GM12873 (cell line): ENCODE measurements at regions not wholly inside any gene's neighbourhood (a gene's known extent, or its start where the extent isn't known, plus 50 kb on each side); places are given as distances from the start of the nearest gene placed in this dataset.

Source experiments
- TF ChIP-seq, protein P1 (sequence below): IDR thresholded peaks from 2 replicates; pipeline ENCODE4 v1.5.1; 2012; ENCODE audit warnings: low read depth, mild to moderate bottlenecking, moderate library complexity, low read length, control low read depth; ENCODE audit not compliant: insufficient read depth; ENCODE audit errors: missing control alignments

DNA sequence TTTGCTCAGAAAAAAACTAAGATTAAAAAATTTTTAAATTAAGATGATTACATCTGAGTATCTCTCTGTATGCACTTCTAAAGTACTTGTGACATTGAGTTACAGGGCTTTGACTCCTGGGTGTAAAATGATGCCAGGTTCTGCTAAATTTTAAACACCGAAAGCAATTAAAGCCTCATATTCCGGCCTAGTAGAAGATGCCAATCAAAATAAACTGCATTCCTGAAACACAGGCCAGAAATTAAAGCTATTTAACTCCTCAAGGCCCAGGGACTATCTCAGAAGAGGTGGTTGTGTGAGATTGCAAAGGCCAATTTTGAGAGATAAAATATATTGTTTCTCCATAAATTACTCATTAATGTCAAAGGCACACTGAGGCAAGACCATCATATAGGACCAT, 388.3 kb downstream of the KIF20B start:
- TF ChIP-seq, protein P1, sequence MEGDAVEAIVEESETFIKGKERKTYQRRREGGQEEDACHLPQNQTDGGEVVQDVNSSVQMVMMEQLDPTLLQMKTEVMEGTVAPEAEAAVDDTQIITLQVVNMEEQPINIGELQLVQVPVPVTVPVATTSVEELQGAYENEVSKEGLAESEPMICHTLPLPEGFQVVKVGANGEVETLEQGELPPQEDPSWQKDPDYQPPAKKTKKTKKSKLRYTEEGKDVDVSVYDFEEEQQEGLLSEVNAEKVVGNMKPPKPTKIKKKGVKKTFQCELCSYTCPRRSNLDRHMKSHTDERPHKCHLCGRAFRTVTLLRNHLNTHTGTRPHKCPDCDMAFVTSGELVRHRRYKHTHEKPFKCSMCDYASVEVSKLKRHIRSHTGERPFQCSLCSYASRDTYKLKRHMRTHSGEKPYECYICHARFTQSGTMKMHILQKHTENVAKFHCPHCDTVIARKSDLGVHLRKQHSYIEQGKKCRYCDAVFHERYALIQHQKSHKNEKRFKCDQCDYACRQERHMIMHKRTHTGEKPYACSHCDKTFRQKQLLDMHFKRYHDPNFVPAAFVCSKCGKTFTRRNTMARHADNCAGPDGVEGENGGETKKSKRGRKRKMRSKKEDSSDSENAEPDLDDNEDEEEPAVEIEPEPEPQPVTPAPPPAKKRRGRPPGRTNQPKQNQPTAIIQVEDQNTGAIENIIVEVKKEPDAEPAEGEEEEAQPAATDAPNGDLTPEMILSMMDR = no peak

DNA sequence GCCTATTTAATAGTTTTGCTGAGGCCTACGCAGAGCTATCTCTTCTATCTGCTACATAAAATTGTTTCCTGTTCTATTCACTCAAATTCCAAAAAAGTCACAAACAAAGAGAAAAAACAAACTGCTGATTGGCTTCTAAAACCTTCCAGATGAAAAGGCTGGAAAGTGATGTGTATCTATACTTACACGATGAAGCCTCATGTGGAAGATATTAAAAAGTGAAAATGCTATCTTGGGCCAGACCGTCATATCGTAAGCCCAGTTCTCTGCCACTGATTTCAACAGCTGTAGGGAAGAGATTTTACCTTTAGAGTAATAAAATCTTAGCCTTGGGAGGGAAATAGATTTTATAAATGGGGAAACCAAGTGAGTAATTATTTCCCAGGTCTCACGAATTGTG, 394.8 kb downstream of the KIF20B start:
- TF ChIP-seq, protein P1 = no peak

DNA sequence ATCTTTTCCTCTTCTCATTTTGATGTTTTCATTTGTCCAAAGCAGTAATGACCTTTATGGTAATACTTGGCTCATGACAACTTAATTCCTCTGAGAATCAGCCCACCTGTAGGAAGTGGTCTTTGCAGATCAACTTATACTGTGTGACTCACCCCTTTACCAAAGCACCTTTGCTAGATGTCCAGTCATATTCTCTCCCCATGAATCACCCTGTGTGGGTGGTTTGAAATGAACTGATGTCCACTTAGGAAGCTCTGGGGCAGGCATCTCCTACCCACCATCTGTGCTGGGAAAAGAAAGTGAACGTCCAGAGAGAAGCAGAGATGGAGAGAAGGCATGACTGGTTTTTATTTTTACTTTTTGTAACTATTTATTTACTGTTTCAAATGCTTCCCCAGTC, 410.3 kb downstream of the KIF20B start:
- TF ChIP-seq, protein P1 = no peak

DNA sequence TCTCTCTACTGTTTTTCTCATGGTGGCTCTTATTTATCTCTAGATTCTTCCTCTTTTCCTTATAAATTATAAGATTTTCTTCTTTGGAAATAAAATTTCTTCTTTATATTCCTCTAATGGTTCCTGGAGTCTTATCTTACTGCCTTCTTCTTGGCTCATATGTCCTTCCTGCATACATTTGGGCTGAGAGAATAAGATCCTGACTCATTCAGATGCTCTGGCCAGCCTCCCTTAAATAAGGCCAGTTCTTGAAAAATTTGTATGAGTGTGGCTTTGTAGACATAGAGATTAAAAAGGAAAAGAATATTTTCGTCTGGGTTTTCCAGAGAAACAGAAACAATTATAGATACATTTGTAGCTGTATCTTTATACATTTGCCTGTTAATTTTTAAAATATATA, 411.3 kb downstream of the KIF20B start:
- TF ChIP-seq, protein P1 = no peak

DNA sequence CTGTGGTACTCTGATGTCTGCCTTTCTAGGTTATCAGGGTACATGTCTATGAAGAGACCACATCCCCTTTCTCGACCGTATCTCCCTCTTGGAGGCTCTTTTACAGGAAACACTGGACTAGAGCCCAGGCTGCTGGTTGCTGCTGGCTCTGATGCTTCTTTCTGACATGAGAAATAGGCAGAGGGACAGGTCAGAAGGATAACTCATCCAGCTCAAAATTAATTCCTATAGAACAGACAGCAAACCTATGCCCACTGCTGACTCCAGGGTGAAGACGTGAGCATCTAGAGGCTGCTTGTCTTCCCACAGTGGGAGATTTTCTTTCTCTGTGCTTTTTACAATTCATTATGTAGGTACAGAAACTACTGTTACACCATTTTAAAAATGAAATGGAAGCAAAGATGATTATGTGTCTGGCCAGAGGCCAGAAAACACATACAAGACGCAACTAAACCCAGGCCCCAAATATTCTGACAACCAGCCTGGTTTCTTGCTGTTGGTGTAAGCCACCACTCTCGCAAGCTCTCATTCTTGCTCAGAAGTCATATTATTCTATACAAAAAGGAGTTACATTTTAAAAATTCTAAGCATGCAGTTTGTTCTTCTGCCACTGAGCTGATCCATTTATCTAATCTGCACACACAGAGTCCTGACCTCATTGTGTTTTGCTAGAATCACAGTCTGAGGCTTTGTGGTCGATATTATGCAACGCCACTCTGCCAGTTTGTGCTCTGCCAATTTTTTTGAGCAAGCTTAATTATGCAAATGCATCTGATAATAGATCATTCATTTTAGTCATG, 424.3 kb downstream of the KIF20B start:
- TF ChIP-seq, protein P1 = no peak

DNA sequence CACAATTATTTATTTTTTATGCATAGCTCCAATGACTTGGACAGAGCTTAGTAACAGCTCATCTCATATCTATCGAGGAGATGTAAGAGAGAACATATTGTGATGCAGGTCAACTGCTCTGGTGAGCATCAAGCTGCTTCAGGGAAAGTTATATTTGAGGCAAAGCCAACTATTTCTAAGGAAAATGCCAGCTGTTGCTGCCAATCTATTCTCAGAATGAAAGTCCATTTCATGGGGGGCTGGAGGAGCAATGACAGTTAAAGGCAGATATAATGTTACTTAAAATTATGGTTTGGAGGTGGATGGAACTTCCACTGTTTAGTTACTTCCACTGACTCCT, 424.8 kb downstream of the KIF20B start:
- TF ChIP-seq, protein P1 = no peak

DNA sequence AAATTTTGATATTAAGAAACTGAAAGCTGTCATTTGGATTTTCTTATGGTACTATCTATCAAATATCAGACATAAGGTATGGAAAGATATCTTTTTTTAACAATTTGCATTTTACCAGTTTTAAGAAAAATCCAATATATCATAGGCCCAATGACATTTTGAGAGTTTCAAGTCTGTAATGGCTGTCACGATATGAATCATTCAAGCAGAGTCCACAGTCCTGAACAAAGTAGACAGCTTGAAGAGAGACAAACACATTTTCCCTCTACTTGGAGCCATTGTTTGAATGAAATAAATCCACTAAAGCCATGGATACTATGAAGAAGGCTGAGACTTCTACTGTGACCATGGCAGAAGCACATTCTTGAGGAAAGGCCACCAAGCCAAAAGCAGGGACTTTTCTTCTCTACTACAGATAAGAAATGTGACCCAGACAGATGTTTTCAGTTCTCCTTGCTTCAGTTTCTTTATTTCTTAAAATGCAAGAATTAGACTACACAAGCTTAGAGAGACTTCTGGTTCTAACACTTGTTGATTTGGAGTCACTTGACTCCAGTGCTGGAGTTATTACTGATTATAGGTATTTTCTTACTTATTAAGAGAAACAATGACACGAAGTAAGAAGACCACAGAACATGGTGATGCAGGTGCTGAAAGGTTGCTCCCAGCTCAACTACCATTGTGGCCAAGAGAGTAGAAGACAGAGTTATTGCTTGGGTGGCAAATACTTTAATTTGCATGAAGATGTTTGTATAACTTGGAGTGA, 429.1 kb downstream of the KIF20B start:
- TF ChIP-seq, protein P1 = no peak
